ENCODE measurements at regions not wholly inside any gene's neighbourhood (a gene's known extent, or its start where the extent isn't known, plus 50 kb on each side); places are given as distances from the start of the nearest gene placed in this dataset.

DNA sequence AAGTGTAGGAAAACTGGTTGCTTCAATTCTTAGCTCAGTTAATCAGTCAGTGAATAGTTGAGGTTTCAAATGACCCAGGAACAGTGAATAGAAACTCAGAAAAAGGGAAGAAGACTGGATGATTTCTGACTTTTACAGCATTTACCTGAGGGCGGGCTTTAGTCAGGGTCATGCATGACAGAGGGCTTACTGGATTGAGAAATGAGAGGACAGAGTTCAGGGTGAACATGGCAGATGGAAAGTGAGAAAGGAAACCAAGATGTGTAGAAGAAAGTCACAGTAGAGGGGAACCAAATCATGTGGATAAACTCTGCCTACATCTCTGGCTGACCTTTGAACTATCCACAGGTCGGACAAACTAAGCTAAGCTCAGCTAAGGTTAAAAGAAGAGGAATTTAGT lies 596.0 kb downstream of the SEMA5A start:
- FAIRE-seq (no peak), DNase-seq (ENCODE audit: low spot score) (no peak)

DNA sequence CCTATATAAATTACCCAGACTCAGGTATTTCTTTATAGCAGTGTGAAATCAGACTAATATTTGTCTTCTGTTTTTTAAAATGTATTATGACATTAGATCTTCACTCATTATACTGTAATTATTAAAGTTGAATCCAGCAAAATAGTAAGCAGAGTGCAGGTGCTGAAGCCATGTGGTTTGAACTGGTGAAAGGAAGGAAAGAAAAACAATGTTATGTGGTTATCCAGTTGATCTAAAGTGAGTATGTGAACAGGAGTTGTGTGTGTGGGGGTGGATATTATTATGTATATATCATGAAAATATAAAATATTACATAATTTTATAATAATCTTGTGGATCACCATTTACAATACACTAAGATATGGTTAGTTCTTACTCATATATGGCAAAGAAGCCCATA lies 593.7 kb downstream of the SEMA5A start:
- no peak for DNase-seq (ENCODE audit: low spot score)
- no peak for FAIRE-seq

DNA sequence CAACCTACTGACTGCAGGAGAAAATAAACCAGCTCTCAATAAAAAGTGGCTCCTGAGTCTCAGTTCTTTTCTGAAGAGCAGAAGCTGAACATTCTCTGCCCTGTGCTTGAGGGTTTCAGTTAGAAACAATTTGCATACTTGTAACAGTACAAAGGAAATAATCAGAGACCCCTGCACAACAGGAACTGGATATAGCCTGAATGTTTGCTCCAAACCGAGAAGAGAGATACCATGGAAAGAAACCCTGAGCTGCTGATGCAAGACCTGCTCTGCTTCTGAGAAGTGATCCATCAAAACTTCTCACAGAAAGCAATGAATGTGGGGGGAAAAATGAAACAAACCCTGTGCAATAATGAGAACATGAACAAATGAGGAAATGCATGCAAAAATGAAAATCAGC lies 592.9 kb downstream of the SEMA5A start:
- FAIRE-seq (no peak), DNase-seq (ENCODE audit: low spot score) (no peak)

DNA sequence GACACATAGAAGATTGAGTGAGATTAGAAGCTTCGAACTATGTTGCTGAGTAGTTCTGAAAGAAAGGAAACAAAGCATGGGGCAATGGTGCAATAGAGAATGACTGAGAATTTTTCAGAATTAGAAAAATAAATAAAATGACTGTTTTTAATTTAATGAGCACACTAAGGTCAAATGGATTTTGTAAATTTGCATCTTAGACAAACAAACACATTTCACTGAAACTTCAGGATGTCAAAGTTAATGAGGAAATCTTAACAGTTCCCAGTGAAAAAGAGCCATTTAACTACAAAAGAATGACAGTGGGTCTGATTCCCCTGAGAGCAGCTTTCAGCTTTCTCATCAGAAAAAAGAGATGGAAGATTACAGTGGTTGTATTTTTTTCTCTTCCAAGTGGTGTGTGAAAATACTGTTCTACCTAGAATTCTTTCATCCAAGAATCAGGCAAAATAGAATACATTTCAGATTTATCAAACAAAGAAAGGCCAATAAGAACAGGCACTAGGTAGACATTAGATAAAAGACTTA lies 591.9 kb downstream of the SEMA5A start:
- FAIRE-seq: no peak
- DNase-seq (ENCODE audit: low spot score): no peak

DNA sequence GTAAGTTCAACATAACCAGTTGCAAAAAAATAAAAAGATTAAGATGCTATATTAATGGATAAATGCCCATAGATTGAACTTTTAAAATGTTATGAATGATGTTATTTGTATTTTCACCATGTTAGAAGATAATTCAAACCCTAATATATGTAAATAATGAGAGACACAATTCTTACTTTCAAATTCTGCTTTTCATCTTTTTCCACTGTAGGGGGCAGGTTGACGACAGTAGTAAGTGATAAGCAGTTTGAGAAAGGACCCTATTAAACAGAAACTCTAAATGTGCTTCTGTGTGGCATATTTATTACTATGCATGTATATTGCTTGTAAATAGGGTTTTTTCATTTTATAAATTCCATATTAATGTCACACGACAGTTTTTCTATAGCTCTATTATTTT lies 591.1 kb downstream of the SEMA5A start:
- DNase-seq (ENCODE audit: low spot score) (no peak), FAIRE-seq (no peak)

DNA sequence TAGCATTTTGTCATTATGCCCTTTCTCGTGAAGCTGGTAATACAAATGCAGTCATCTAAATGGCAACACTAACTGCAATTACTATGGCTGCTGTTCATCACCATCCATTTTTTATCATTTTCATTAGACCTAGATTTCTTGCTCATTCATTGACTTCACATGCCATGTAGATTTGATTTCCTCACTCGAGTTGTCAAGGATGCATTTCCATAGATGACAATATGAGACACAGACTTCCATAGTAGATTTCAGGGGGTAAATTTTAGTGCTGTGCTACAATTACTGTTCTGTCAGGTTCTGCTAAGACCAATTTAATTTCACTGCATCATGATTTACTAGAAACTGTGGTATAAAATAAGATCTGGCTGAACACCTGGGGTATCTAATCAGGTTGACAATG lies 589.2 kb downstream of the SEMA5A start:
- DNase-seq (ENCODE audit: low spot score) (no peak), FAIRE-seq (no peak)

DNA sequence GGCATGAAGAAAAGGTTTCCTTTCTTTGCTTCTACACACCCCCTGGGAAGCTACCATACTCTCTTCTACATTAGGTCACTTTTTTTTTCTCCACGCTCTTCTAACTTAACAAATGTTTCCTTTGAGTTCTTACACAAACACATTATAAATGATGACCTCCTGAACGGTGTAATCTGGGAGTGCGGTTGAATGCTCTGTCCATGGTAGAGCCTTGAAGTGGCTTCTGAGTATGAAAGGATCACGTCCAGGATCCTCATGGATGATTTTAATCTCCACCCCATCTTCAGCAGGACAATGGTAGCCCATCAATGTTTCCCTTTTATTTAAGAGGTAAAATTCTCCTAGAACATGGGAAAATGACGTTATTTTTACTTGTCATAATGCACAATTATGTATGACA lies 587.3 kb downstream of the SEMA5A start:
- no peak for FAIRE-seq
- no peak for DNase-seq (ENCODE audit: low spot score)

DNA sequence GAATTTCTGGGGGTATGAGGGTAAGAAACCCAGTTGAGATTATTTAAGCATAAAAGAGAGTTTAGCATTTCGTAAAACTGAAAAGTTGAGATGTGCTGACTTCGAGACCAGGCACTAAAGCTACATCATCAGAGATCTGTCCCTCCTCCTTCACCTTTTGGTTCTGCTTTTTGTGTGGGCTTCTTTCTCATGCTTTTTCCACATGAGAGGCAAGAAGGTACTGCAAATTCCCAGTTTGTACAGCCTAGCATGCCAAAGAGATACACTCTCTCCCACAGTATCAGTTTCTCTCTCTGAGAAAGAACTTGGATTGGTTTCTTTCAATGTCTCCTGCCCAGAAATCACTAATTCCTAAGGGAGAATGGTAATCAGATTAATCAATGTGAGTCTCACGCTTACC lies 584.7 kb downstream of the SEMA5A start:
- FAIRE-seq: no peak

DNA sequence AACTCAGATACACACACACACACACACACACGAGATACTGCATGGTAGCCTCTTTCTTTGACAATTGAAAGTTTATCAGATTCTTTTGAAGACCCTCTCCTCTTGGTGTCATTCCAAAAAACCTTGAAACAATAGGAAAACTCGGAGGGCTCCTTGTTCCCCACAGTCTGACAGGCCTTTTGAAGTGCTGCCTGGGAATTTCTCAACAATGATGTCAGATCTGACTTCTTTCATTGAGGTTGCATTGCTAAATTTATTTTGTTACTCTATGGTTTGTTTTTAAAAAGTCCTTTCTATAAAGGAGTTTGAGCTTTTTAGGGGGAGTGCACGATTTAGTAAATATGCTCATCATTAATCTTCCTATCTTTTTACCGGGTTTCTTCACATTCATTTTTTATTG lies 583.9 kb downstream of the SEMA5A start:
- DNase-seq (ENCODE audit: low spot score): no peak
- no peak for FAIRE-seq

More for the DNA sequence above, 584.7 kb downstream of the SEMA5A start:
- DNase-seq (ENCODE audit: low spot score): no peak

DNA sequence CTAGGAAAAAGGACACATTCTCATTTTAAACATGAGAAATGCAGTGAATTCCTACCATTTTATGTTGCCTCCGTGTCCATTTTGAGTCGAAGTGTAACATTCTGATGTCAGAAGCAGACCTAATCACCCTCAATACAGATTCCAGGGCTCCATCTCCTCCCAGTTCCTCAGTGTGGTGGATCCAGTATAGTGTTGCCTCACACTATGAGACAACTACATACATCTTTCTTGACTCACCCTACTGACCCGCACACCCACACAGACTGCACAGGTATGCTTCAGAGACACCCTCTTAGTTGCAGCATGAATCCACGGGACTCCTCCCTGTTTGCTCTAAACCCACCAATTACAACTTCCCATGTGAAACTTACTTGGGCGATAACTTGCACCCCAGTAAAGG lies 564.9 kb downstream of the SEMA5A start:
- no peak for FAIRE-seq
- DNase-seq (ENCODE audit: low spot score): no peak

DNA sequence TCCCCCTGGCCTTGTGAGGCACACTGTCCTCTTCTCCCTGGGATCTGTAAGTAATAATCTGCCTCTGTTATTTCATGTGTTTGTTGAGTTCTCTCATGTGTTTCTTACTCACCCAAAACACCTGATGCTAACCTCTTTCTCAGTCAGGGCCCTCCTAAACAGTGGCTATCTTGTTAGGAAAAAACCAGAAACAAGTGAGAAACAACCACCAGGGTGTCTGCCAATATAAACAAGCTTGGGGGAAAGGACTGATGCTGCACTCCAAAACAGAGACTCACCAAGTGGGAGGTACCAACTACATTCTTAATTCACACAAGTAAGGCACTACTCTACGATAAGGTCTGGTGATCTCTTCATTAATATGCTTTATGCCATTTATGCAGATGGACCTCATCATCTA lies 564.4 kb downstream of the SEMA5A start:
- DNase-seq (ENCODE audit: low spot score) (no peak), FAIRE-seq (no peak)

DNA sequence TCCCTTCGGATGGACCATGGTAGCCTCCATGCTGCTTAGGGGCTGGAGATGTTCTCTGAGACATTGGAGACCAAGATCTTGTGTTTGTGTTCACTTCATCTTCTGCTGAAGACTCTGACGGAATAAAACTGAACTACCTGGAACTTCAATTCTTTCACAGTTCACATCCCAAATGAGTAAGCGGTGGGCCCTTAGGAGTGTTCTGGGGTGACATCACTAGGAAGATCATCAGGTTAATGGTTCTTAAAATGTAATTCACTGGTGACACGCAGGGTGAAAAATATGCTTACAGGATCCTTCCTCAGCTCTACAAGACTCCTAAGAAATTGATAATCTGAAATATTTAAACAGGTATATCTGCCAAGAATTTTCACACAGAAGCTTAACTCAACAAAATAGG lies 561.5 kb downstream of the SEMA5A start:
- FAIRE-seq: no peak

More for the DNA sequence above, 561.5 kb downstream of the SEMA5A start:
- DNase-seq (ENCODE audit: low spot score): no peak

All from urothelium cell line (cell line).